Ectodermal cell (in vitro differentiated cells): ENCODE measurements at regions not wholly inside any gene's neighbourhood (a gene's known extent, or its start where the extent isn't known, plus 50 kb on each side); places are given as distances from the start of the nearest gene placed in this dataset.
"Not testable (repeated sequence)": the region's sequence is repeated elsewhere in the genome, so short reads cannot be mapped to it uniquely, and the experiment has no call there.

Experiments
- H3K27ac ChIP-seq: 2 replicates; pipeline ENCODE4 v1.7.0; 2013; ENCODE audit warnings: mild to moderate bottlenecking, low read depth, low read length; ENCODE audit not compliant: insufficient read depth, poor library complexity, severe bottlenecking
- H3K27me3 ChIP-seq: 2 replicates; pipeline ENCODE4 v1.7.0; 2013; ENCODE audit warnings: mild to moderate bottlenecking, low read length; ENCODE audit not compliant: insufficient read depth, control insufficient read depth, poor library complexity, severe bottlenecking
- H3K36me3 ChIP-seq: one replicate; pipeline ENCODE4 v1.7.0; 2013; ENCODE audit warnings: low read length; ENCODE audit not compliant: control insufficient read depth, insufficient read depth
- H3K4me1 ChIP-seq: one replicate; pipeline ENCODE4 v1.7.0; 2013; ENCODE audit warnings: low read length; ENCODE audit not compliant: control insufficient read depth, insufficient read depth
- H3K4me3 ChIP-seq: 2 replicates; pipeline ENCODE4 v1.7.0; 2013; ENCODE audit warnings: low read depth, low read length, control low read depth; ENCODE audit not compliant: insufficient read depth
- H3K9me3 ChIP-seq: 2 replicates; pipeline ENCODE4 v1.7.0; 2013; ENCODE audit warnings: mild to moderate bottlenecking, low read length, moderate library complexity; ENCODE audit not compliant: control insufficient read depth
- WGBS, 2 experiments: methylation state at CpG; one replicate each; pipeline ENCODE4 v1.1.7; 2013; ENCODE audit warnings: missing lambda C conversion rate in 2 of 2; 5-methylcytosine and 5-hydroxymethylcytosine counted together

DNA sequence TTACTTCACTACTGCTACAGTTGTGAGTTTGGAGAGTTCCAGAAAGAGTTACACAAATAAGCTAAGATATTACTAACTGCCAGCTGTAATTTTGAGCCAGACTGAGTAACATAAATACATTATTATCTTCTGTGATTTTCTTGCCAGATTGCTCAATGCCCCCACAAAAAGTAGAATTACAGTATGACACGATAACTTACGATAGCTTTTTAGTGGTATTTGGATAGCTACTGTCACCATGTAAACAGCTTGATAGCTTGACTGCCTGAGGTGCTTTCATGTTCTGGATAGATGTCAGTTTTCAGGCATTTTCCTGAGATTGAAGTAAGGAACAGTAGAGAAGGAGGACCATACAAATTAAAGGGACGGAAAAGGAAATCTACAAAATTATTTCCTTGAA lies 533.3 kb downstream of the SOCS6 start:
- Histone ChIP-seq H3K4me1 (no peaks in the 10 kb centered on the region), H3K36me3 (no peaks in the 10 kb centered on the region), H3K27ac (no peak overlapping the region), H3K27me3 (no peaks in the 10 kb centered on the region), H3K4me3 (no peak overlapping the region), H3K9me3 (no peaks in the 10 kb centered on the region)
- WGBS, 2 experiments = 45 to 46% methylated on average over 2 of the region's 3 CpGs

DNA sequence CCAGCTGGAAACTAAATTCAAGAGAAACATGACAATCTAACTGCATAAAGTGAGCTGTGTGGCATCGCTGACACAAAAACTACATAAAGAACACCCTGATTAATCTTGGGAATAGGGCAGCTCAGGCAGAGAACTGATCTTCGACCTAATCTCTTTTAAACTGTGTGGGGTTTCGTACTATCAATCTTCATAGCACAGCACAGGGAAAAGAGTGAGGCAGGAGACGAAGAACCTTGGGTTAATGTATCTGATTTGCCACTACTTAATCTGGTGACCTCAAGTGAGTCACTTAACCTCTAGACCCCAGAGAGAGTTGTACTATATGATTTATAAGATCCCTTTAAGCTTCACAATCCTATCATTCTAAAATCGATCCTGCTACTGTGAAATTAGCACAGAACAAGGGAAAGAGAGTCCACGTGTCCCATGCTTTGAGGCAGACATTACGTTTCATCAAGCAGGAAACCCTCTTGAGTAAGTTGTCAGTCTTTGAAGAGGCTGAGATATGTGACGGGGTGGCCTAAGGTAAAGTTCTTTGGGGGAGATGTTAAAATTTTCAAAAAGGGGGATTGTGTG lies 519.7 kb downstream of the SOCS6 start:
- WGBS, 2 experiments = 72 to 80% methylated on average over 8 of the region's 8 CpGs

DNA sequence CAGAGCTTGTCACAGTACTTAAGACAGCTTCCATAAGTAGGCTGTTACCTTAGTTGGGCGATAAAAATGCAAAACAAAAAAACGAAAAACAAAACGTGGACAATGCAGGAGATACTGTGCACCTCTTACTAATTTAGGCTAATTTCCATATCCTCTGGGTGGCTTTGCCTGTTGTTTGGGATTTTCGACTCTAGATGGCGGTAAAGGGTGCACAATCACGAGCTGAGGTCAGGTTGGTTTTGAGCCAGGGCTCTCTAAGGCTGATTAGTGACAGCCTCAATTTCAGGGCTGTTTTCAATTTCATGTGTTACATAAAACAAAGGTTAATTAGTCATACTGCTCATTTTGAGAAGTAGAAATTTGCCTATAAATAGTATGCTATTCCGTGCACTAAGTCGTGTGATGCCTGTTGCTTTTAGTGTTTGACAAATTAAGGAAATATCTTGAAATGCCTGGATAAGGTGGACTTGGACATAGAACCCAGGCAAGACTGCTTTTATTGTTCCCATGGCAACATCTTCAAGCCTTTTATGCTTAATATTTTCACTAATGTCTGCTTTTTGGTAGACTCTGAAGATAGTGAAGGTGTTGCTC lies 493.1 kb downstream of the SOCS6 start:
- H3K9me3 ChIP-seq = peaks cover 4% of the 10 kb centered on the region
- H3K4me3 ChIP-seq = no peak overlapping the region
- no peaks in the 10 kb centered on the region for H3K4me1 ChIP-seq
- H3K27ac ChIP-seq = no peak overlapping the region
- no peaks in the 10 kb centered on the region for H3K27me3 ChIP-seq
- no peaks in the 10 kb centered on the region for H3K36me3 ChIP-seq
- WGBS, 2 experiments = 25 to 28% methylated on average over 8 of the region's 8 CpGs

More for the DNA sequence above, 519.7 kb downstream of the SOCS6 start:
- Histone ChIP-seq H3K4me3 (no peak overlapping the region), H3K9me3 (peaks cover 5% of the 10 kb centered on the region), H3K27ac (no peak overlapping the region), H3K27me3 (no peaks in the 10 kb centered on the region), H3K4me1 (no peaks in the 10 kb centered on the region), H3K36me3 (no peaks in the 10 kb centered on the region)

DNA sequence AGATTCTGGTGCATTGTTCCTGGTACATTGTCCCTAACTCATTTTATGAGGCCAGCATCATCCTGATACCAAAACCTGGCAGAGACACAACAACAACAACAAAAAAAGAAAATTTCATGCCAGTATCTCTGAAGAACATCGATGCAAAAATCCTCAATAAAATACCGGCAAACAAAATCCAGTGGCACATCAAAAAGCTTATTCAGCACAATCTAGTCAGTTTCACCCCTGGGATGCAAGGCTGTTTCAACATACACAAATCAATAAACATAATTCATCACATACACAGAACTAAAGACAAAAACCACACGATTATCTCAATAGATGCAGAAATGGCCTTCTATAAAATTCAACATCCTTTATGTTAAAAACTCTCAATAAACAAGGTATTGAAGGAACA lies 477.4 kb downstream of the SOCS6 start:
- not testable (repeated sequence) for H3K36me3 ChIP-seq, H3K27me3 ChIP-seq, H3K4me1 ChIP-seq, H3K4me3 ChIP-seq, H3K9me3 ChIP-seq, H3K27ac ChIP-seq
- 88 to 92% methylated on average over 3 of the region's 3 CpGs for WGBS, 2 experiments

DNA sequence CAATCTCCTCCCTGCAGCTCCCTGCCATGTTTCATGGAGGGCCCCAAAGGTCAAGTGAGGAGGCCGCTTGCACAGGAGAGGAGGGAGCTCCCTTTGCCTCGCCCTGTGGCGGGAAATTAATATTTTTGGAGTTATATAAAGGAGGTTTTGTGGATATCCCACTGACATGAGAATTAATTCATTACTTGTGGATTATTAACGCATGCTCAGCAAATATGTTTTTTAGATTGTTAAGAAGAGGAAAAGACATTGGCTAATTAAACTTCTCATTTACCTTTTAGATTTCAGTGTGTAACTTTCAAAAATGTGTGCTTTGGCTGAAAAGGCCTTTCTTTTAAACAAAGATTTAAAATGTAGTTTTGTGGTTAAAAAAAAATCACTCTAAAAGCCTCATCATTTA lies 474.0 kb downstream of the SOCS6 start:
- no peaks in the 10 kb centered on the region for H3K4me1 ChIP-seq
- H3K4me3 ChIP-seq = no peak overlapping the region
- 67% methylated on average over 4 of the region's 4 CpGs for WGBS, 2 experiments
- H3K27ac ChIP-seq = no peak overlapping the region
- H3K27me3 ChIP-seq = no peaks in the 10 kb centered on the region
- peaks cover 8% of the 10 kb centered on the region for H3K9me3 ChIP-seq
- H3K36me3 ChIP-seq = no peaks in the 10 kb centered on the region

DNA sequence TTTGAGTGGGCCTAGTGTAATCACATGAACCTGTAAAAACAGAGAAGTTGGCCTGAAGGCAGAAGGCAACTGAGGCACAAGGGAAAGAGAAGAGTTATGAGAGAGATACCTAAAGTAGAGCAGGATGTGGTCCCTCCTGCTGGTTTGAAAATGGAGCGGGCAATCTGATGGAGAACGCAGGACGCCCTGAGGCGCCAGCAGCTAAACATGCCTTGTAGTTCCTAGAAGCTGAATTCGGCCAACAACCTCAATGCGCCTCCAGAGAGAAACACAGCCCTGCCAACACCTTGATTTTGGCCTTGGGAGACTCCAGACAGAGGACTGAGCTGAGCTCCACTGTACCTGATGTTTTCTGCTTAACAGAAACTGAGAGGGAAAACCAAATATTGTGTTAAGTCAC lies 469.9 kb downstream of the SOCS6 start:
- Histone ChIP-seq H3K4me1 (no peaks in the 10 kb centered on the region), H3K36me3 (no peaks in the 10 kb centered on the region), H3K9me3 (peaks cover 10% of the 10 kb centered on the region), H3K4me3 (no peak overlapping the region), H3K27ac (no peak overlapping the region), H3K27me3 (no peaks in the 10 kb centered on the region)
- WGBS, 2 experiments = 86 to 89% methylated on average over 6 of the region's 6 CpGs

DNA sequence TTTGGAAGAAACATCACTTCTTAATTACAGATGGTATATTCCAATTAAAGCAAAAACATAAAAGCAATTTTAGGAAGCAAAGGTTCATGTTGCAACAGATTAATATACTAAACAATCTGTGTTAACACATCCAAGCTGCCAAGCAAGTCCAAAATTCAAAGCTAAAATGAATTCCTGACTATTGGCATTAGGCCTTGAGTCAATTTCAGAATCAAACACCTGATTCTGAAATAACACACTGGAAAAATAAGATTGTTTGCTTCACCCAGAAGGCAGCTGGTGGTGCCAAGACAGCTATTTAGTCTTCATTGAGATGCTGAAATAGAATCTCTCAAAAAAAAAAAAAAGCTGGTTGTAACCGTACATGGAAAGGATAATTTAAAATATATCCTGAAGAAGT lies 465.6 kb downstream of the SOCS6 start:
- peaks cover 12% of the 10 kb centered on the region for H3K9me3 ChIP-seq
- H3K27ac ChIP-seq = no peak overlapping the region
- 94 to 100% methylated on average over 1 of the region's 1 CpG for WGBS, 2 experiments
- no peak overlapping the region for H3K4me3 ChIP-seq
- no peaks in the 10 kb centered on the region for H3K27me3 ChIP-seq
- H3K4me1 ChIP-seq = no peaks in the 10 kb centered on the region
- no peaks in the 10 kb centered on the region for H3K36me3 ChIP-seq

DNA sequence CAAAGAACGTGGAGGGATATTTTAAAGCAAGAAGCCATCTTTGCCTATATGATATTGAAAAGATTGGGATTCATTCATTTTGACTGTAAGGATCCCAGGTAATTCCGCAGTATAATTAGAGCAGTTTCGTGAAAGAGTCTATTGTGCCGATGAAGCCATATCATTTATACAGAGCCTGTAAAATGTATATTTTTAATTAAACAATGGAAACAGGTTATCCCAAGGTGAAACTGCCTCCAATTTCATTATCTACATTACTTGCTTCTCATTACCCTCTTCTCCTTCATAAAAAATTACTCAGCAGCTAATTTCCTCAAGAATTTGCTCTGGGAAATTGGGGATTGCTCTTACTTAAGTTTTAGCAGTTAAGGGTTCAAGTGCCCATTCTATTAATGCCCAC lies 444.1 kb downstream of the SOCS6 start:
- Histone ChIP-seq H3K9me3 (peaks cover 7% of the 10 kb centered on the region), H3K27me3 (no peaks in the 10 kb centered on the region), H3K27ac (no peak overlapping the region), H3K4me1 (no peaks in the 10 kb centered on the region), H3K4me3 (no peak overlapping the region), H3K36me3 (no peaks in the 10 kb centered on the region)
- 82 to 98% methylated on average over 3 to 4 of the region's 4 CpGs for WGBS, 2 experiments

DNA sequence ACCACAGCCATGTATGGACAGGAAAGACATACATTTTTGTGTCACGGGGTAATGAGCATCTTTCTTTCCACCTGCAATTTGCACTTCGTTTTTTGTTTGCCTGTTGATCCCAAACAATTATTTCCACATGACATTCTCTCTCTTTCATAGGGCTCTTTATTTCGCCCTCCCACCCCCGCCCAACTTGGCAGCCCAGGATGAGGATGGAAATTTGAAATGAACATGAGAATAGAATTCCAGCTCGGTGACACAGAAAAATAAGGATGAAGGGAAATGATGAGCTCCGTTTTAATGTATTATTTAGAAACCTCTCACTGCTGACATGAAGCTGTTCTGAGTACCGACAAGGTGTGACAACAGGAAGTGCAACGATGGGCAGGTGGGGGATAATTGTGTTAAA lies 443.3 kb downstream of the SOCS6 start:
- H3K4me3 ChIP-seq = no peak overlapping the region
- peaks cover 9% of the 10 kb centered on the region for H3K9me3 ChIP-seq
- 60 to 65% methylated on average over 7 to 8 of the region's 8 CpGs for WGBS, 2 experiments
- no peak overlapping the region for H3K27ac ChIP-seq
- no peaks in the 10 kb centered on the region for H3K4me1 ChIP-seq
- no peaks in the 10 kb centered on the region for H3K27me3 ChIP-seq
- H3K36me3 ChIP-seq = no peaks in the 10 kb centered on the region

DNA sequence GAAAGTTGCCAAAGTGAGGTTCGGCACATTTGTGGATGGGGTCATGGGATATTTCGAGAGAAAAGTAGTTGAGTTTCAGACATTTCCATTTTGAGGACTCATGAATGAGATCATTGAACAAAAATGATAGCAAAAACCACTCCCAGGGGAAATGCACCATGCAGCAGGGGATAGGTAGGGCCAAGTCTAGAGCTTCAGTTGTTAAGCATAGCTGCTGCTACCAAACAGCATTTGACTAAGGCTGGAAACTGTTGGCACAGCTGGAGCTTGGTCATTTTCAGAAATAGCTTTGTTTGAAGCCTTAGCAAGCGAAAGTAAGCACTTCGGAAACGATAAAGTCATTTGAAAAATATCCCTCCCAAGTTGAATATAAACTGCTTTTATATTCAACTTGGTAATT lies 431.8 kb downstream of the SOCS6 start:
- 69 to 85% methylated on average over 3 to 5 of the region's 5 CpGs for WGBS, 2 experiments
- H3K4me3 ChIP-seq = no peak overlapping the region
- H3K4me1 ChIP-seq = no peaks in the 10 kb centered on the region
- no peak overlapping the region for H3K27ac ChIP-seq
- no peaks in the 10 kb centered on the region for H3K9me3 ChIP-seq
- H3K27me3 ChIP-seq = no peaks in the 10 kb centered on the region
- H3K36me3 ChIP-seq = no peaks in the 10 kb centered on the region

DNA sequence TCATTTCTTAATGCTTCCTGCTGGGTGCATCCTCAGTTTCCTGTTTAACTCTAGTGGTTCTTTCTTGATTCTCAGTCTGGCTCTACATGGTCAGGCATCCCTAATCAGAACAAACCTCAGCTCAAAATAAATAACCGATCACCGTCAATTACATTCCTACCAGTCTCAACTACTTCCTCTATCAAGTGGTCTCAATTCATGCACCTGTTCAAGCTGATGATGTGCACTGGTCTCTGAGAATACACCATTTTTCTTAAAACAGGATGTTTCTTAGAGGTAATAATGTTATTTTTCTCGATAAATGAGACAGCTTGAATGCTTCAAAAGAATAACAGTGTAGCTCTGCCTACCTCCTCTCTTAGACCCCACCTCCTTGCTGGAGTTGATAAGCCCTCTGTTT lies 420.9 kb downstream of the SOCS6 start:
- Histone ChIP-seq H3K4me1 (no peaks in the 10 kb centered on the region), H3K4me3 (no peak overlapping the region), H3K27ac (no peak overlapping the region), H3K27me3 (no peaks in the 10 kb centered on the region), H3K36me3 (no peaks in the 10 kb centered on the region), H3K9me3 (peaks cover 5% of the 10 kb centered on the region)
- WGBS, 2 experiments = 87 to 89% methylated on average over 3 of the region's 3 CpGs
